ENCODE measurements at regions not wholly inside any gene's neighbourhood (a gene's known extent, or its start where the extent isn't known, plus 50 kb on each side); places are given as distances from the start of the nearest gene placed in this dataset.

DNA sequence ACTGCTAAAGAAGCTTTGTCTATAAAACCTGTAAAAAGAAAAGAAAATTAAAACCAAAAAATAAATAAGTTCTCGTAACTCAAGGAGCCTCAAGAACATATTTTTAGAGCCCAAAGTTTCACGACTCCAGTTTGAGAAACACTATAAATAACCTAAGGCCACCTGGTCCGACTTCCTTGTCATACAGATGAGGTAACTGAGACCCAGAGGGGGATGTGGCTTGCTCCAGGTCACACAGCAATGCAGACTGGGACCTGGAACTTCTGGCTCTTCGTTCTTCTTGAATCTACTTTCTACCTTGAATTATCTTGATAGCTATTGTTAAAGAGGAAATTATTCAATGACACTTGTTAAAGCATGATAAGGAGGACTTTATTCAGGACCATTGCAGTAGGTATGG lies 514.8 kb downstream of the CDK5RAP2 start:
- TF ChIP-seq, protein P1, sequence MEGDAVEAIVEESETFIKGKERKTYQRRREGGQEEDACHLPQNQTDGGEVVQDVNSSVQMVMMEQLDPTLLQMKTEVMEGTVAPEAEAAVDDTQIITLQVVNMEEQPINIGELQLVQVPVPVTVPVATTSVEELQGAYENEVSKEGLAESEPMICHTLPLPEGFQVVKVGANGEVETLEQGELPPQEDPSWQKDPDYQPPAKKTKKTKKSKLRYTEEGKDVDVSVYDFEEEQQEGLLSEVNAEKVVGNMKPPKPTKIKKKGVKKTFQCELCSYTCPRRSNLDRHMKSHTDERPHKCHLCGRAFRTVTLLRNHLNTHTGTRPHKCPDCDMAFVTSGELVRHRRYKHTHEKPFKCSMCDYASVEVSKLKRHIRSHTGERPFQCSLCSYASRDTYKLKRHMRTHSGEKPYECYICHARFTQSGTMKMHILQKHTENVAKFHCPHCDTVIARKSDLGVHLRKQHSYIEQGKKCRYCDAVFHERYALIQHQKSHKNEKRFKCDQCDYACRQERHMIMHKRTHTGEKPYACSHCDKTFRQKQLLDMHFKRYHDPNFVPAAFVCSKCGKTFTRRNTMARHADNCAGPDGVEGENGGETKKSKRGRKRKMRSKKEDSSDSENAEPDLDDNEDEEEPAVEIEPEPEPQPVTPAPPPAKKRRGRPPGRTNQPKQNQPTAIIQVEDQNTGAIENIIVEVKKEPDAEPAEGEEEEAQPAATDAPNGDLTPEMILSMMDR (IDR thresholded peaks at IDR 0.05; ENCODE audit: low read length) = no peak
- TF ChIP-seq EZH2 (IDR thresholded peaks at IDR 0.05; ENCODE audit: borderline replicate concordance, low read length) = no peak

DNA sequence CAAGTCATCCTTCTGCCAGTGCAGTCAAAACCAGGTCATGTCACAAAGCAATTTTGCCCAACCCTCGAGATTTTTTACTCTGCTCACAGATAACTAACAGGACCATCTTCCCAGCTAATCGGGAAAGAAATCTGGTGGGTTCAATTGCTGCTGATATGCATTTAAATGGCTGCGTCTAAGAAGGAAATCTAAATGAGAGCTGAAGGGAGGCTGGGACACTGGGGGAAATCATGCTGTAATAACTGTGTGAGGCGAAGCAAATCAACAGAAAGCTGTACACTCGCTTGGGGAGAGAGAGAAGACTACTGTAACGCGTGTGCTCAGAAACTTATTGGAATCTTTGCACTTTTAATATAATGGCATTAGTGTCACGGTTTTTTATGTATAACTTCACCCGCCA lies 535.0 kb downstream of the CDK5RAP2 start:
- TF ChIP-seq, protein P1 (IDR thresholded peaks at IDR 0.05; ENCODE audit: low read length) = no peak
- no peak for TF ChIP-seq EZH2 (IDR thresholded peaks at IDR 0.05; ENCODE audit: borderline replicate concordance, low read length)
- Histone ChIP-seq H3K9ac (ENCODE audit: low read length) (no peak overlapping the region), H3K79me2 (ENCODE audit: insufficient read depth, low read length) (no peaks in the 10 kb centered on the region), H3K9me3 (ENCODE audit: low read length) (no peaks in the 10 kb centered on the region), H3K9me2 (ENCODE audit: low read depth, low read length) (no peaks in the 10 kb centered on the region), H3K4me3 (ENCODE audit: low read depth, low read length, poor library complexity, severe bottlenecking) (no peak overlapping the region), H3K36me3 (ENCODE audit: insufficient read depth, low read length) (no peaks in the 10 kb centered on the region), H4K20me1 (ENCODE audit: insufficient read depth, low read length) (no peaks in the 10 kb centered on the region), H3K27ac (ENCODE audit: low read depth, low read length, poor library complexity, severe bottlenecking) (no peak overlapping the region), H3K4me1 (ENCODE audit: insufficient read depth, low read length, severe bottlenecking) (no peaks in the 10 kb centered on the region), H3K4me2 (ENCODE audit: low read length) (no peak overlapping the region), H3F3A (ENCODE audit: insufficient read depth, low read length) (no peaks in the 10 kb centered on the region), H3K27me3 (ENCODE audit: insufficient read depth, low read length) (no peaks in the 10 kb centered on the region), H2AFZ (ENCODE audit: low read length) (no peak overlapping the region)

More for the DNA sequence above, 514.8 kb downstream of the CDK5RAP2 start:
- H3F3A ChIP-seq (ENCODE audit: insufficient read depth, low read length) = no peaks in the 10 kb centered on the region
- no peaks in the 10 kb centered on the region for H3K9me2 ChIP-seq (ENCODE audit: low read depth, low read length)
- no peaks in the 10 kb centered on the region for H4K20me1 ChIP-seq (ENCODE audit: insufficient read depth, low read length)
- no peak overlapping the region for H3K27ac ChIP-seq (ENCODE audit: low read depth, low read length, poor library complexity, severe bottlenecking)
- no peak overlapping the region for H3K9ac ChIP-seq (ENCODE audit: low read length)
- H3K27me3 ChIP-seq (ENCODE audit: insufficient read depth, low read length) = no peaks in the 10 kb centered on the region
- H3K79me2 ChIP-seq (ENCODE audit: insufficient read depth, low read length) = no peaks in the 10 kb centered on the region
- H3K4me1 ChIP-seq (ENCODE audit: insufficient read depth, low read length, severe bottlenecking) = no peaks in the 10 kb centered on the region
- H3K36me3 ChIP-seq (ENCODE audit: insufficient read depth, low read length) = no peaks in the 10 kb centered on the region
- no peak overlapping the region for H2AFZ ChIP-seq (ENCODE audit: low read length)
- H3K9me3 ChIP-seq (ENCODE audit: low read length) = no peaks in the 10 kb centered on the region
- no peak overlapping the region for H3K4me3 ChIP-seq (ENCODE audit: low read depth, low read length, poor library complexity, severe bottlenecking)
- H3K4me2 ChIP-seq (ENCODE audit: low read length) = no peak overlapping the region

DNA sequence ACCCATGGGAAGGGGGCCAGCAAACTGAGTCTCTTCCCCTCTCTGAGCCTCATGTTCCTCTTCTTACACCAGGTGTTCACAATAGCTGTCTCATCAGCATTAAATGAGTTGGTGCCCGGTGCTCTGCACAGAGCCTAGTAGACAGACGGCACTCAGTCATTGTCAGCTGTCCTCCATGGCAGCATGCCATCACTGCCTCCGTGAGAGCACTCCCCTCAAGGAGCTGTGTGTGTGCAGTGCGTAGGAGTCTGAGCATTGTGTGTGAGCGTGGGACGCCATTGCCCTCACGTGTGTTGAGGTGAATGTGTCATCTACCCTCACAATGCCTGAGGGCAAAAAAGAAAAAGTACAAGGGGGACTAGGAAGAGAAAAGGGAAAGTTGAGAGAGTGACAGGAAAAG lies 536.5 kb downstream of the CDK5RAP2 start:
- TF ChIP-seq EZH2 (IDR thresholded peaks at IDR 0.05; ENCODE audit: borderline replicate concordance, low read length) = no peak
- TF ChIP-seq, protein P1 (IDR thresholded peaks at IDR 0.05; ENCODE audit: low read length) = no peak
- no peaks in the 10 kb centered on the region for H3F3A ChIP-seq (ENCODE audit: insufficient read depth, low read length)
- no peaks in the 10 kb centered on the region for H4K20me1 ChIP-seq (ENCODE audit: insufficient read depth, low read length)
- H3K9ac ChIP-seq (ENCODE audit: low read length) = no peak overlapping the region
- H3K9me3 ChIP-seq (ENCODE audit: low read length) = no peaks in the 10 kb centered on the region
- H2AFZ ChIP-seq (ENCODE audit: low read length) = no peak overlapping the region
- H3K4me2 ChIP-seq (ENCODE audit: low read length) = no peak overlapping the region
- no peaks in the 10 kb centered on the region for H3K79me2 ChIP-seq (ENCODE audit: insufficient read depth, low read length)
- H3K27me3 ChIP-seq (ENCODE audit: insufficient read depth, low read length) = no peaks in the 10 kb centered on the region
- H3K27ac ChIP-seq (ENCODE audit: low read depth, low read length, poor library complexity, severe bottlenecking) = no peak overlapping the region
- H3K36me3 ChIP-seq (ENCODE audit: insufficient read depth, low read length) = no peaks in the 10 kb centered on the region
- no peaks in the 10 kb centered on the region for H3K9me2 ChIP-seq (ENCODE audit: low read depth, low read length)
- no peak overlapping the region for H3K4me3 ChIP-seq (ENCODE audit: low read depth, low read length, poor library complexity, severe bottlenecking)
- H3K4me1 ChIP-seq (ENCODE audit: insufficient read depth, low read length, severe bottlenecking) = no peaks in the 10 kb centered on the region

Data from OCI-LY1 (cell line).